ENCODE measurements at regions not wholly inside any gene's neighbourhood (a gene's known extent, or its start where the extent isn't known, plus 50 kb on each side); places are given as distances from the start of the nearest gene placed in this dataset.

DNA sequence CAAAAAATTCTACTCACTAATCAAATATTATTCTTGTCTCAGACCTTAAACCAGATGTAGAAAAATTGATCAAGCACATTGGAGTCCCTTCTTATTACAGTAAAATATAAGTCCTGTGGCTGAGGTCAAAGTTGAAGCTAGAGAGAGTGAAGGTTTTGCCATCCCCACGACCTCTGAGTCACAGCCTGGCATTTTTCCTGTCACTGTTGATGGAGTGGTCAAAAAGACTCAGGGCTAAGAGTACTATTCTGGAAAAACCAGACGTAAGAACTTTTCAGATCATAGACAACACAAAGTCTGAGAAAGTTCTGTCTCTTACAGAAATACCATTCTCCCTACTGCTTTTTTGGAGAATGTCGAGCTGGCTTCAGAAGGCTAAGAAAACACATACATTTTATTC lies 323.7 kb upstream of the ANKRD30A start:
- no peaks in the 10 kb centered on the region for H3K4me1 ChIP-seq
- H3K27me3 ChIP-seq, result no peaks in the 10 kb centered on the region
- no peaks in the 10 kb centered on the region for H3K36me3 ChIP-seq
- in situ Hi-C loops (cut with MboI; ENCODE audit: low sequenced_read_pairs in 4 of 4) (no loop called here), intact Hi-C loops (cut with DNase I; ENCODE audit: low total_unique reads) (no loop called here)
- ATAC-seq (no peak), DNase-seq (no peak)
- no peak overlapping the region for H3K4me3 ChIP-seq
- no peak overlapping the region for H3K27ac ChIP-seq
- H3K9me3 ChIP-seq, result no peaks in the 10 kb centered on the region
- TF ChIP-seq, protein P1, sequence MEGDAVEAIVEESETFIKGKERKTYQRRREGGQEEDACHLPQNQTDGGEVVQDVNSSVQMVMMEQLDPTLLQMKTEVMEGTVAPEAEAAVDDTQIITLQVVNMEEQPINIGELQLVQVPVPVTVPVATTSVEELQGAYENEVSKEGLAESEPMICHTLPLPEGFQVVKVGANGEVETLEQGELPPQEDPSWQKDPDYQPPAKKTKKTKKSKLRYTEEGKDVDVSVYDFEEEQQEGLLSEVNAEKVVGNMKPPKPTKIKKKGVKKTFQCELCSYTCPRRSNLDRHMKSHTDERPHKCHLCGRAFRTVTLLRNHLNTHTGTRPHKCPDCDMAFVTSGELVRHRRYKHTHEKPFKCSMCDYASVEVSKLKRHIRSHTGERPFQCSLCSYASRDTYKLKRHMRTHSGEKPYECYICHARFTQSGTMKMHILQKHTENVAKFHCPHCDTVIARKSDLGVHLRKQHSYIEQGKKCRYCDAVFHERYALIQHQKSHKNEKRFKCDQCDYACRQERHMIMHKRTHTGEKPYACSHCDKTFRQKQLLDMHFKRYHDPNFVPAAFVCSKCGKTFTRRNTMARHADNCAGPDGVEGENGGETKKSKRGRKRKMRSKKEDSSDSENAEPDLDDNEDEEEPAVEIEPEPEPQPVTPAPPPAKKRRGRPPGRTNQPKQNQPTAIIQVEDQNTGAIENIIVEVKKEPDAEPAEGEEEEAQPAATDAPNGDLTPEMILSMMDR (IDR thresholded peaks at IDR 0.05 in 4 of 5, conservative IDR thresholded peaks at IDR 0.05 in 1 of 5), result no peak
- no peak for TF ChIP-seq POLR2A (IDR thresholded peaks at IDR 0.05)

DNA sequence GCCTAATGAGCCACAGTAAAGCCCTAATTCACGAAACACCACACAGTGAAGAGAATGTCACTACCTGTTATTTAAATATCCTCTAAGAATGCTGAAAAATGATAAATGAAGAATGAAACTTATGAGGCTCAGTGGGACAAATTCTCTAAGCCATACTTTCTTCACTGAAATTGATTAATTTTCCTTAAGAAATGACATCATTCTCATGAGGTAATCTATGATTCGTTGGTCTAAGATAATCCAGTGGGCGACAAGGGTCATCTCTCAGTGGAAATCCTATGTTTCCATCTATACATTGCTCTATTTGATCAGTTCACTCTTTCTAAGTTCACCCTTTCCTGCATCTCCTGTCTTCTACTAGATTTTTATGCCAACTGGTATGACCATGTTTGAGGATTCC lies 330.4 kb upstream of the ANKRD30A start:
- ATAC-seq (no peak), DNase-seq (no peak)
- Histone ChIP-seq H3K36me3 (no peaks in the 10 kb centered on the region), H3K27me3 (no peaks in the 10 kb centered on the region), H3K4me3 (no peak overlapping the region), H3K4me1 (no peaks in the 10 kb centered on the region), H3K27ac (no peak overlapping the region), H3K9me3 (no peaks in the 10 kb centered on the region)
- intact Hi-C loops (cut with DNase I; ENCODE audit: low total_unique reads), result no loop called here
- TF ChIP-seq POLR2A (IDR thresholded peaks at IDR 0.05), result no peak
- TF ChIP-seq, protein P1 (IDR thresholded peaks at IDR 0.05 in 4 of 5, conservative IDR thresholded peaks at IDR 0.05 in 1 of 5), result no peak
- in situ Hi-C loops (cut with MboI; ENCODE audit: low sequenced_read_pairs in 4 of 4), result no loop called here

DNA sequence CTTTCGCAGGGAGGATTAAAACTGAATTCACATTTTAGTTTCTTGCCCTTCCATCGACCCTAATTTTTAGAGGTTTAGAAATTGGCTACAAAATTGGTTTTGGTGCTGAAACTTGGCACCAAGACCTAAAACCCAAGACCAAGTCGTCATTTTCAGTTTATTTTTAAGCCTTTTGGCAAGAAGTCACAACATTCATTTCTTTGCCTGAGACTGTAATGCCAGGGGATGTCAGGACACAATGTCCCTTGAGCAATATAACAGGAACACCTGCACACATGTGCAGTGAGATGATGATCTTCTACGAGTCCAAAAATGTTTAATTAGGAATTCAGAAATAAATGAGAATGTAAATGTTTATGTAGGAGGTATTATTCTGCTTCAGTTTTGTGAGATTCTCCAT lies 335.4 kb upstream of the ANKRD30A start:
- Histone ChIP-seq H3K9me3 (no peaks in the 10 kb centered on the region), H3K4me1 (no peaks in the 10 kb centered on the region), H3K27me3 (no peaks in the 10 kb centered on the region), H3K27ac (no peak overlapping the region), H3K36me3 (no peaks in the 10 kb centered on the region), H3K4me3 (no peak overlapping the region)
- DNase-seq, result no peak
- in situ Hi-C loops (cut with MboI; ENCODE audit: low sequenced_read_pairs in 4 of 4), result loop anchor here in 1 of 4 donors (10.0 kb wide), 1 partner anchor 1155 kb away; no protein-coding TSS in a partner anchor
- TF ChIP-seq, protein P1 (IDR thresholded peaks at IDR 0.05 in 4 of 5, conservative IDR thresholded peaks at IDR 0.05 in 1 of 5), result no peak
- no peak for TF ChIP-seq POLR2A (IDR thresholded peaks at IDR 0.05)
- intact Hi-C loops (cut with DNase I; ENCODE audit: low total_unique reads), result no loop called here
- ATAC-seq, result no peak

DNA sequence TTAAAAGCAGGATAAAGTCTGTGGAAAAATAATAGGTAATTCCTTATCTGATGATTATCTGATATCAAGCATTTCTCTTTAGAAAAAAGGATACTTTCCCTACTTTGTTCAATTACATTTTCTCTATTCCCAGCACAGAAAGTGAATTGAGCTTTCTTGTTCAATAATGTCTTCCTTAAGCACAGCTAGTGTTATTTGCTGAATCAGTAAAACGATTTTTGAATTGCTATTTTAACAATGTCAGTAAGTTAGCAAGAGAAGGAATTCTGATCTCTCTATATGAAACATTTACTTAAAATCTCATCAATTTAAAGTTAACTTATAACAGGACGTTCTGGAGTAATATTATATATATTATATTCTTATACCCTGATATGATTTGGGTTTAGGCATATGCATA lies 337.2 kb upstream of the ANKRD30A start:
- Histone ChIP-seq H3K4me1 (no peaks in the 10 kb centered on the region), H3K9me3 (no peaks in the 10 kb centered on the region), H3K27me3 (no peaks in the 10 kb centered on the region), H3K4me3 (no peak overlapping the region), H3K36me3 (no peaks in the 10 kb centered on the region), H3K27ac (no peak overlapping the region)
- TF ChIP-seq, protein P1 (IDR thresholded peaks at IDR 0.05 in 4 of 5, conservative IDR thresholded peaks at IDR 0.05 in 1 of 5), result no peak
- TF ChIP-seq POLR2A (IDR thresholded peaks at IDR 0.05), result no peak
- in situ Hi-C loops (cut with MboI; ENCODE audit: low sequenced_read_pairs in 4 of 4) (loop anchor here in 1 of 4 donors (10.0 kb wide), 1 partner anchor 1153 kb away; no protein-coding TSS in a partner anchor), intact Hi-C loops (cut with DNase I; ENCODE audit: low total_unique reads) (no loop called here)
- no peak for DNase-seq
- no peak for ATAC-seq

DNA sequence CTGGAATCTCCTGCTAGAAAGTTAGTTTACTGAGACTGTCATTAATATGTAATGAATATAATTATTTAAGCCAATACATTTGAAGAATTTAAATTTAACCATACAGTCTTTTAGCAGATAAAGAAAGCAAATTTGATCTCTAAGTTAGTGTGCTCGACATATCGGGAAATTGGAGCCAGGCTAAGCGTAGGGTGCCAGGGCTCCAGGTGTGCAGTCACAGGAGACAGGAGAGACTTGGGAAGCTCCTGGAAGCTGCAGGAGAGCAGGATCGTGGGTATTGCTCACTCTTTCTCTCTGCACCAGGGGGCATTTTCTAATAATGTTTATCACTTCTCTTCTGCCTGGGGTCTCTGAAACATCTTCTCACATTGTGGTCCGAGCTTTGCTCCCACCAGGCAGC lies 342.0 kb upstream of the ANKRD30A start:
- Histone ChIP-seq H3K9me3 (no peaks in the 10 kb centered on the region), H3K27ac (no peak overlapping the region), H3K27me3 (no peaks in the 10 kb centered on the region), H3K36me3 (no peaks in the 10 kb centered on the region), H3K4me1 (no peaks in the 10 kb centered on the region), H3K4me3 (no peak overlapping the region)
- no peak for TF ChIP-seq POLR2A (IDR thresholded peaks at IDR 0.05)
- TF ChIP-seq, protein P1 (IDR thresholded peaks at IDR 0.05 in 4 of 5, conservative IDR thresholded peaks at IDR 0.05 in 1 of 5), result no peak
- ATAC-seq, result no peak
- intact Hi-C loops (cut with DNase I; ENCODE audit: low total_unique reads) (no loop called here), in situ Hi-C loops (cut with MboI; ENCODE audit: low sequenced_read_pairs in 4 of 4) (loop anchor here in 2 of 4 donors (5.0 to 10.0 kb wide), 2 partner anchors 1146 to 1149 kb away; no protein-coding TSS in a partner anchor)
- DNase-seq, result no peak

All from gastrocnemius medialis (tissue), 4 donors.